Panc1 (cell line): ENCODE measurements at regions not wholly inside any gene's neighbourhood (a gene's known extent, or its start where the extent isn't known, plus 50 kb on each side); places are given as distances from the start of the nearest gene placed in this dataset.

Experiments used
- ATAC-seq: fragments of 200-7000 bp; cut with Tn5 transposase; 2 replicates; pipeline ENCODE4 v1.9.1; 2020; ENCODE audit warnings: mild to moderate bottlenecking, moderate library complexity
- BruUV-seq: library from RNA; stranded (reverse); fragments of 400-500 nt; replicated peaks from 2 replicates; lab custom pipeline; 2021; lab: Mats Ljungman, UMichigan
- CTCF ChIA-PET: fragments of 300-600 bp; sonication (Branson Sonifier 250); formaldehyde crosslinking; loops from one replicate; lab custom pipeline; 2022; ENCODE audit warnings: antibody characterized with exemption; lab: Charles Lee
- POLR2A ChIA-PET: fragments of 300-600 bp; sonication (Branson Sonifier 250); formaldehyde crosslinking; loops from one replicate; lab custom pipeline; 2022; ENCODE audit warnings: antibody characterized with exemption; lab: Charles Lee
- DNase-seq: peaks from one replicate; pipeline ENCODE4 v3.0.0-alpha.2; 2010; ENCODE audit warnings: low read depth, low spot score
- H3K27ac ChIP-seq: 2 replicates; pipeline ENCODE4 v1.5.1; 2011; ENCODE audit warnings: mild to moderate bottlenecking, low read length, inconsistent platforms
- H3K27me3 ChIP-seq: fragments of 200-500 bp; sonication (Bioruptor generic); 2 replicates; pipeline ENCODE4 v1.6.0; 2014; ENCODE audit warnings: low read length, inconsistent platforms; ENCODE audit not compliant: control insufficient read depth, insufficient read depth
- H3K36me3 ChIP-seq: fragments of 200-500 bp; sonication (Bioruptor generic); 2 replicates; pipeline ENCODE4 v1.5.1; 2014; ENCODE audit warnings: inconsistent platforms, mild to moderate bottlenecking, low read length, moderate library complexity; ENCODE audit not compliant: control insufficient read depth, insufficient read depth
- H3K4me1 ChIP-seq: 2 replicates; pipeline ENCODE4 v1.5.1; 2011; ENCODE audit warnings: inconsistent platforms, mild to moderate bottlenecking, low read length, moderate library complexity; ENCODE audit not compliant: control insufficient read depth, insufficient read depth
- H3K4me3 ChIP-seq, 2 experiments: 2 replicates each; pipeline ENCODE4 v1.5.1; 2011 to 2012; ENCODE audit warnings: low read depth in 2 of 2, low read length in 2 of 2, mild to moderate bottlenecking in 2 of 2, inconsistent platforms in 1 of 2, moderate library complexity in 1 of 2
- H3K9me3 ChIP-seq: fragments of 200-500 bp; sonication (Bioruptor generic); 2 replicates; pipeline ENCODE4 v1.5.1; 2014; ENCODE audit warnings: low read depth, mild to moderate bottlenecking, inconsistent platforms, low read length, moderate library complexity; ENCODE audit not compliant: control insufficient read depth, insufficient read depth
- POLR2AphosphoS5 ChIP-seq: IDR thresholded peaks from 2 replicates; pipeline ENCODE4 v1.6.1; 2012; ENCODE audit warnings: mild to moderate bottlenecking, low read depth, low read length, moderate library complexity
- REST ChIP-seq, 2 experiments: IDR thresholded peaks; 2 replicates each; pipeline ENCODE4 v1.6.1; 2011 to 2012; ENCODE audit warnings: low read depth in 2 of 2, control low read depth in 1 of 2, low read length in 1 of 2, mild to moderate bottlenecking in 1 of 2, moderate library complexity in 1 of 2; ENCODE audit not compliant: insufficient read depth in 1 of 2
- SIN3A ChIP-seq: IDR thresholded peaks from 2 replicates; pipeline ENCODE4 v1.6.1; 2012; ENCODE audit warnings: low read depth, mild to moderate bottlenecking, low read length, moderate library complexity, borderline replicate concordance; ENCODE audit not compliant: insufficient read depth
- TCF7L2 ChIP-seq: IDR thresholded peaks from 2 replicates; pipeline ENCODE4 v1.6.1; 2011; ENCODE audit warnings: mild to moderate bottlenecking, low read depth, low read length, inconsistent platforms
- in situ Hi-C: cut with HindIII; loops from 2 replicates; pipeline ENCODE4 v1.10.0; 2016; ENCODE audit warnings: low sequenced_read_pairs, low pct_unique_long_range_greater_than_20kb
- intact Hi-C: fragments of 100-400 bp; cut with micrococcal nuclease; formaldehyde crosslinking; loops from one replicate; pipeline ENCODE4 v1.10.0; 2022; ENCODE audit not compliant: unreplicated experiment
- TF ChIP-seq, protein P1 (sequence below): fragments of 450-650 bp; IDR thresholded peaks from 2 replicates; pipeline ENCODE4 v1.5.1; 2017; ENCODE audit warnings: mild to moderate bottlenecking

- POLR2A ChIA-PET: no interaction called here
- no peak overlapping the region for H3K27ac ChIP-seq
These were observed 582.6 kb downstream of the PSAT1 start for GRCh38 chr9:78879324-78880100.

DNA sequence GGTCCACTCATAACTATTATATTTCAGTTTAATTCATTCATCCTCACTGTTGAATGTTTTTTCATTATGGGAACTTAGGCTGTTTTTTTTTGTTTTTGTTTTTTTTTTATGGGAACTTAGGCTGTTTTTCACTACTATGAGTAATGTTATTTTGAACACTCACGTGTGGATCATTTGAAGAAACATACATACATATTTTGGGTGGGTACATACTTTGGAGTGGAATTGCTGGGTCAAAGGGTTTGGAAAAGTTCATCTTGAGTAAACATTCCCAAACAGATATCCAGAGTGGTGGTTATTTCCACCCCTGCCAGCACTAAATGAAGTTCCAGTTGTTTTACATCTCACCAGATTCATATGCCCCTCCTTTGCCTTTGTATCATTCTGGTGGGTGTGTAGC lies 584.4 kb downstream of the PSAT1 start:
- Histone ChIP-seq H3K4me1 (no peaks in the 10 kb centered on the region), H3K36me3 (no peaks in the 10 kb centered on the region), H3K27ac (no peak overlapping the region), H3K4me3 (no peak overlapping the region), H3K27me3 (no peaks in the 10 kb centered on the region), H3K9me3 (no peaks in the 10 kb centered on the region)
- CTCF ChIA-PET: no interaction called here
- TF ChIP-seq TCF7L2 (no peak), REST (IDR thresholded peaks at IDR 0.05; ENCODE audit: insufficient read depth in 1 of 2, low read depth in 2 of 2, low read length in 1 of 2) (no peak), SIN3A (no peak), POLR2AphosphoS5 (no peak)
- TF ChIP-seq, protein P1, sequence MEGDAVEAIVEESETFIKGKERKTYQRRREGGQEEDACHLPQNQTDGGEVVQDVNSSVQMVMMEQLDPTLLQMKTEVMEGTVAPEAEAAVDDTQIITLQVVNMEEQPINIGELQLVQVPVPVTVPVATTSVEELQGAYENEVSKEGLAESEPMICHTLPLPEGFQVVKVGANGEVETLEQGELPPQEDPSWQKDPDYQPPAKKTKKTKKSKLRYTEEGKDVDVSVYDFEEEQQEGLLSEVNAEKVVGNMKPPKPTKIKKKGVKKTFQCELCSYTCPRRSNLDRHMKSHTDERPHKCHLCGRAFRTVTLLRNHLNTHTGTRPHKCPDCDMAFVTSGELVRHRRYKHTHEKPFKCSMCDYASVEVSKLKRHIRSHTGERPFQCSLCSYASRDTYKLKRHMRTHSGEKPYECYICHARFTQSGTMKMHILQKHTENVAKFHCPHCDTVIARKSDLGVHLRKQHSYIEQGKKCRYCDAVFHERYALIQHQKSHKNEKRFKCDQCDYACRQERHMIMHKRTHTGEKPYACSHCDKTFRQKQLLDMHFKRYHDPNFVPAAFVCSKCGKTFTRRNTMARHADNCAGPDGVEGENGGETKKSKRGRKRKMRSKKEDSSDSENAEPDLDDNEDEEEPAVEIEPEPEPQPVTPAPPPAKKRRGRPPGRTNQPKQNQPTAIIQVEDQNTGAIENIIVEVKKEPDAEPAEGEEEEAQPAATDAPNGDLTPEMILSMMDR: no peak
- POLR2A ChIA-PET: no interaction called here
- intact Hi-C loops (no loop called here), in situ Hi-C loops (no loop called here)
- no TSS peak for BruUV-seq
- no peak for ATAC-seq
- no peak for DNase-seq

More at GRCh38 chr9:78879324-78880100, 582.6 kb downstream of the PSAT1 start:
- no TSS peak for BruUV-seq
- Histone ChIP-seq H3K27me3 (no peaks in the 10 kb centered on the region), H3K9me3 (no peaks in the 10 kb centered on the region), H3K4me3 (no peak overlapping the region), H3K36me3 (no peaks in the 10 kb centered on the region), H3K4me1 (no peaks in the 10 kb centered on the region)
- ATAC-seq (no peak), DNase-seq (no peak)
- no peak for TF ChIP-seq TCF7L2
- TF ChIP-seq POLR2AphosphoS5: no peak
- TF ChIP-seq, protein P1: no peak
- no peak for TF ChIP-seq SIN3A
- TF ChIP-seq REST (IDR thresholded peaks at IDR 0.05; ENCODE audit: insufficient read depth in 1 of 2, low read depth in 2 of 2, low read length in 1 of 2): no peak
- intact Hi-C loops: no loop called here
- CTCF ChIA-PET: no interaction called here
- in situ Hi-C loops: no loop called here
